GM18870 (cell line): ENCODE measurements at regions not wholly inside any gene's neighbourhood (a gene's known extent, or its start where the extent isn't known, plus 50 kb on each side); places are given as distances from the start of the nearest gene placed in this dataset.

ENCODE experiments used
- ATAC-seq: cut with Tn5 transposase; IDR thresholded peaks from one replicate; pipeline ENCODE4 v1.9.1; 2021; ENCODE audit warnings: moderate library complexity; ENCODE audit not compliant: unreplicated experiment

DNA sequence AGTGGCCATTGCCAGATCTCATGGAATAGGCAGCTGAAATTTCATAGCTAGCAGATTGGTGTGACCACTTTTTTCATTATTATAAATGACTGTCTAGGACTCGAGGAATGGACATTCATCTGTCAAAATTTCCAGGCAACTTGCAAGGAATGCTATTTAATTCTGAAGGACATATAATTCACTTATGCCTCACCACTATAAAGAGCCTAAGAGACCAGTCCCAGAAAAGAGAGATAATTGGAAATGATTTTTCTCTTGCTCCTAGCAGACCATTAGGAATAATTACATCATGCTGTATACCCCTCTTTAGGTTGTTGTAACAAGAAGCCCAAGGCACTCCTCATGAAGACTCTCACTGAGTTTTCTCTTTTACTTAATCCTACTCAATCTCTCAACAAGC lies 557.4 kb upstream of the RAB6C start:
- no peak for ATAC-seq

GRCh38 chr2:129428086-129428660 lies 551.3 kb upstream of the RAB6C start:
- no peak for ATAC-seq

GRCh38 chr2:129430911-129431310 lies 548.6 kb upstream of the RAB6C start:
- no peak for ATAC-seq

- no peak for ATAC-seq
Observed at GRCh38 chr2:129431881-129432280, 547.6 kb upstream of the RAB6C start.

DNA sequence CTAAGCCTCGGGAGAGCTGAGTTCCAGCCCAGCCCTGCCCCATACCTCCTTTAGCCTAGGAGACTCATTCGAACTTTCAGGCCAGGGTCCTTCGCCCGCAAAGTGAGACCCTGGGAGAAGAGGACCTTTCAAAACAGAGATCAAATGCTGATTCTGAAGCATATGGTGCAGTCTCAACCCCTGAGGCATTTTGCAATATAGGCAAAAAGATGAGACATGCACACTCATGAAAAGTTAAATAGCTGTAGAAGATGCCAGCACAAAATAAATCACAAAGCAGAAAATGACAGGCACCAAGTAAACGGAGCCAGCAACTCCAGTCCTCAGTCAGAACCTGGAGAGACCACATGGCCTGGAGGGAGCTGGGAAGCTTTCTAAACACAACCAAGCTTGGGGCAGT lies 542.7 kb upstream of the RAB6C start:
- ATAC-seq = no peak

GRCh38 chr2:129437725-129438124 lies 541.7 kb upstream of the RAB6C start:
- ATAC-seq = no peak

DNA sequence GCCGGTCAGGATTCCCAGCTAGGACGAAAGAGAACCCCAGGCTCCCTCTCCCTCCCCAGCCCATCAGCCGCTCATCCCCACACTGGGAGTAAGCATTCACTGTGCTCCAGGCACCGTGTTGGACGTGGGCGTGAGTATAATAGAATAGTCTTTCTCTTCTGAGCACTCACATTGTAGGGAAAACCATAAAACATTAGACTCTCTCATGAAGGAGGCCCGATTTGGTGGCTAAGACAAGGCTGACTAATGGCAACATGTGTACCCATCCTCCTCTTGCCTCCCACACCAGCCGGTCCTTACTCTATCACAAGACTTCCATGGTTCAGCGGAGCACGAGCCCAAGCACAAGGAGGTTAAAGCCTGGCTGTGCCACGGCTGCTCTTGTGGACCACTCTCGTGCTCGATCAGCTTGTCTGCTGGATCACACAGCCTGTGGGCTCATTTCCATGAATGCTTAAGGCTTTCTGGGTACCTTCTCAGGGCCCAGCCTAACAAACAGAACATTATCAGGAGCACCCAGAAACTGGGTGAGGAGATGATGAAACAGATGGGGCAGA lies 540.9 kb upstream of the RAB6C start:
- no peak for ATAC-seq

GRCh38 chr2:129439406-129440302 lies 539.8 kb upstream of the RAB6C start:
- no peak for ATAC-seq

- ATAC-seq = no peak
Observed at GRCh38 chr2:129441610-129442009, 537.9 kb upstream of the RAB6C start.

DNA sequence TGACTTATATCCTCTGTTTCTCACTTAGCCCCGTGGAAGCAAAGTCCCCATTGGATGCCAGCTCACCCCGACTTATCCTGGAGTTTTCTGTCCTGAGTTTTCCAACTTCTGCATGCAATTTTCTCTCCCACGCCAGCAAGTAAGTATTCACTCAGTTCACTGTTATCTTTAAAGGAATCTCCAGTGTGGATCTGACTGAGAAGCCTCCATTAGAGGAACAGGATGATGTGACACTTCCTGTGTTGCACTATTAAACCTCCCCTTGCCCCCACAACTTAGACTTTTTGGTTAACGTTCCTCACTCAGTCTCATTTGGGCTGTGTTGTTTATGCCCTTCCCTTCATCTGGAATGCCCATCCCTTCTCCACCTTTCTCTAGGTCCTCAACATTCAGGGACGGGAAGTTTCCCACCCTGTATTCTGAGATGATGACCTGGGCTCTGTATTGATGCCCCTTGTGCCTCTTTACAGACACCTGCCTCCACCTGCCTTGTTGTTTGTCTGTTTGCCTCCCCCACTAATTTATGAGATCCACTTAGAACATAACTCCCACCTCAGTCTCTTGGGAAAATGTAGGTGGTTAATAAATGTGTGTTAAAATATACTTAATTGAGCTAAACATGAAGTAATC lies 536.1 kb upstream of the RAB6C start:
- no peak for ATAC-seq

DNA sequence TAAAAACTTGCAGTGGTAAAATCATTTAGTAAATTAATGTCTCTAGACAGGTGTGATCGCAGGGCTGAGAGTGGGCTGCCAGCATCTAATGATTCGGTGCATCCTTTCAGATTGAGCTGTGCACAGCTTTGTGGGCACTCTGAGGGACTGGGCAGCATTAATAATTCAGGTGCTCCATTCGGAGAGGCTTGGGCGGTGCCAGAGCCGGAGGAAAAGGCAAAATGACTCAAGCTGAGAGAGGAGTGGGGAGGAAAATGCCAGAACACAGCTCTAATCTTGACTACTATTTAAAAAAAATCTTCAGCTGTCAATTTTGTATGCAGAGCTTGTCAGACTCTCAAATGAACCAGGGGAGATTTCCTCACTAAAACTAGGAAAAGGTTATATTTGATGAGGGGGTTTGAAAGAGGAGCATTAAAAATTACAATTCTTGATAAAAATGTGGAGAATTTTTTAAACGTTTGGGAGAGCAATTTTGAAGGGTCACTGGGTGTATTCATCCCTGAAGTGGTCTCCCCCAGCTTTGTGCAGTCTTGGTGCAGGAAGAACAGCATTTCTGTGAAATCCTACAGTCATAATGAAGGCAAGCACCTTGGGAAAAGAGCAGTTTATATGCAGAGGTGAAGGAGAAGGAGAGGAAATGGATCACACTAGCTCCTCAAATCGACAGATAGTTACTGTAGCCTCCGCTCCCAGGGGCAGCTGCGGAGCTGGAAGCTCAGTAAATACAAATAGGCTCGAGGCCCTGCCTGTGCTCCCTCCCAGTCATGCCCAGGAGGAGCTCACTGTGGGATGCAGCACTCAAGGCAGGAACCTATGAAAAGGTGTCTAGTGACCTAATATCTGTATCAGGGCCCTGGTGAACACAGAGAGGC lies 535.4 kb upstream of the RAB6C start:
- no peak for ATAC-seq

GRCh38 chr2:129444751-129445150 lies 534.7 kb upstream of the RAB6C start:
- ATAC-seq = no peak

DNA sequence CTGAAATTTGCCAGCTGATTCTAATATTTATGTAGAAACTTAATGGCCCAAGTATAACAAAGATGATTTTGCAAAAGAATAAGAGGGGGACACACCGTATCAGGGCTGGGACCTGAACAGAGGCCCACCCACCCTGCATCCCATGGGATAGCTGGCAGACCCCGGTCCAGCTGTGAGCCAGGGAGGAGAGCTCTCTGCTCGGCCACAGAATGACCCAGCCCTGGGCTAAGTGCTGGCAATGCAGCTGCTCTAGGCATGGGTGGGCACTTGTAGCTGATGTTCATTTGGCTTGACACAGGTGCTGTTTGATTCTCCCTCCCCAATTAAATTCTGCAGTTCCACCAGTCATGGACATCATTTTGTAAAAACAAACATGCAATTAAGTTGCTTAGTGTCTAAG lies 522.8 kb upstream of the RAB6C start:
- no peak for ATAC-seq

- ATAC-seq = no peak
Observed at GRCh38 chr2:129457277-129457818, 522.1 kb upstream of the RAB6C start.

DNA sequence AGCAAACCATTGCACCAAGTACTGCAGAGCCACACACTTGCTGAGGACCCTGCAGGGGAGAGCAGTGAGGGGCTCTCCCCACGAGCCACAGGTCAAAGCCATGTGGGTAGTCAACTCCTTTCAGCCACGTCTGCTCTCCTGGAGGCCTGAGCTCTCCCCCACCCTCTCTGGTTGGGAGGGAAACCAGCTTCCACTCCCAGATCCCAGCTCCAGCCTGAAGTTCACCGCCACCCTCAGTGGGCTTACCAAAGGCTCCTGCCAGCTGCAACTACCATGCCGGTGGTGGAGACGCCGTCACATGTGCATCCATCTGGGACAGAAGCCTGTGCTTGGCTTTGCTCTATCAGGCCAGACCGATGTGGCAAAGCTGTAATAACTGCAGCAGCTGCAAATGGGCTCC lies 521.5 kb upstream of the RAB6C start:
- ATAC-seq = no peak

DNA sequence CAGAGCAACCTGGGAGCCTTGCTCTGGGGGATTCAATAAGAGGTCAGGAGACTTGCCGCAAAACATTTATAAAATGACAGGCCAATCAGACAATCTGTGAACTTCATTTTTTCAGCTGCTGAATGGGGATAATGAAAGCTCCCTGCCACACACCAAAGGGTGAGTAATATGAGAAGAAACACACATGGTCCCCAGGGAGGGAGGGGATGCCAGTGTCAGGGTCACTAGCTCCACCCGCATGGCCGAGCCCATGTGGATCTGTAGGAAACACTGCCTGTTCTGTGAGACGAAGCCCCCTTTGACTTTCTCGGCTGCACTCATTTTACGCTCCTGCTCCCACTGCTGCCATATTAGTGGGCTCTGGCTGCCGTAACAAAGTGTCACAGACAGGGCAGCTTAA lies 521.0 kb upstream of the RAB6C start:
- ATAC-seq = no peak

GRCh38 chr2:129459200-129459876 lies 520.1 kb upstream of the RAB6C start:
- ATAC-seq = no peak

DNA sequence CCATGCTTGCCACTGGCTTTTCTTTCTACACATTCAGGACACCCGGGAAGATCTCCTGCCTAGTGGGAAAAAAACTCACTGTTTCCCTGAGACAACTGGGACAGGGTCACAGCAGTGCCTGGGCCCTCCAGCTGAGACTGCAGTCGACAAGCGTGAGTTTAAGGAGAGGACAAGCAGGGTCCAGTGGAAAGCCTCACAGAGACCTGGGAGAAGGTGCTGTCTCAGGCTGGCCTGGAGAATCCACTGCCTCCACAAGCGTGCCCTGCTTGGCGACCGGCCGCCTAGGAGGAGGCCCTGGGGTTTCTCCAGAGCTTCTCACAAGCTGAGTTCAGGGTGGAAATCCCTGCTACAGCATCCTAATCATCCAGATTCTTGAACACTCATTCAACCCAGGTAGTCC lies 519.6 kb upstream of the RAB6C start:
- ATAC-seq = no peak

DNA sequence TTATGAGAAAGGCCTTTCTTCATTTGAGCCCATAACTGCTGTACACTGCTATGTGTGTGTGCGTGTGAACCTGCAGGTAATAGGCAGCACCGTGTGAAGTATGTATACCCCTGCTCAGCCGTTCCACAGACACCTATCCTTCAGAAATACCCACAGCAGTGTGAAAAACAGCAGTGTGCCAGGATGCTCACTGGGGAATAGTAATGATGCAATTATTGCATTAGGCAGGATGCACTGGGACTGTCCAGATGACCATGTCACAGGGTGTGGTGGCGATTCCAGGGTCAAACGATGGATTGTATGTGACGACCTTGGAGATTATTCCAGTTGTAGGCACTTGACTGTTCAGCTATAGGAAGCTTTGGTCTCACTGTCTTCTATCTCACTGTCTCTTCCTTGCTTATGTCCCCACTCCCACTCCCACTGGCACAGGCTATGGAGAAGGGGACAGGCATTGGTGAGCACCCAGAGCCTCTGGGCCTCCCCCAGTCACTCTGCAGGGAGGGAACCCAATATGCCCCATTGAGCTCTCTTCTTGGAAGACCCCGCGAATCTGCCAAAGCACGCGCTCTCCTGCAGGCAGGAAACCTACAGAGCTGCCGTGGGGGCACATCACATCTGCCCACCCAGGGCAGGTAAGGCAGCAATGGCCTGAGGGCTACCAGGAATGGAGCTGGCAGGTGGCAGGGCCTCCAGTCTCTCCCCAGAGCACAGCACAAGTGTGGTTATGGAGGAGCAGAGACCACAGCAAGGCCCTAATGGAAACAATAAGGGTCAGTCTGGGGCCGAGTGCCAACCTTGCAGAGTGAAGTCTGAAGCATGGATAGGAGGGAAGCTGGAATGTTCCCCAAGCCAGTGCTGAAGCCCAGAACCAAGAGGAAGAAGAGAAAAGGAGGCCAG lies 518.9 kb upstream of the RAB6C start:
- ATAC-seq = no peak
